Kidney (tissue), 13 donors: ENCODE measurements at regions not wholly inside any gene's neighbourhood (a gene's known extent, or its start where the extent isn't known, plus 50 kb on each side); places are given as distances from the start of the nearest gene placed in this dataset.

Experiments used
- DNase-seq, 5 donors: peaks; one replicate each; pipeline ENCODE4 v3.0.0-alpha.2; 2013 to 2020
- FAIRE-seq: peaks from 2 replicates; lab custom pipeline; 2012; peaks lifted over from hg19 to GRCh38; lab: Jason Lieb, UNC
- H3K27ac ChIP-seq, 2 donors: one replicate each; pipeline ENCODE4 v1.7.0; 2013; ENCODE audit warnings: low read depth in 2 of 2, low read length in 2 of 2, inconsistent platforms in 1 of 2
- H3K27me3 ChIP-seq: one replicate; pipeline ENCODE4 v1.7.1; 2013; ENCODE audit warnings: low read length, inconsistent platforms; ENCODE audit not compliant: control insufficient read depth, insufficient read depth
- H3K36me3 ChIP-seq, 3 donors: one replicate each; pipeline versions ENCODE4 v1.7.0 to v1.7.1; 2013; ENCODE audit warnings: low read length in 3 of 3, control low read depth in 1 of 3, inconsistent platforms in 1 of 3; ENCODE audit not compliant: insufficient read depth in 3 of 3, control insufficient read depth in 2 of 3
- H3K4me1 ChIP-seq, 3 donors: one replicate each; pipeline versions ENCODE4 v1.7.0 to v1.7.1; 2013; ENCODE audit warnings: low read length in 3 of 3, inconsistent platforms in 1 of 3, low read depth in 1 of 3; ENCODE audit not compliant: control insufficient read depth in 2 of 3, insufficient read depth in 2 of 3
- H3K4me3 ChIP-seq, 3 donors: one replicate each; pipeline versions ENCODE4 v1.7.0 to v1.8.1; 2013; ENCODE audit warnings: low read length in 3 of 3, control low read depth in 1 of 3, inconsistent platforms in 1 of 3
- H3K9ac ChIP-seq, 3 donors: one replicate each; pipeline versions ENCODE4 v1.7.0 to v1.7.1; 2013; ENCODE audit warnings: low read length in 3 of 3, control low read depth in 1 of 3, inconsistent platforms in 1 of 3
- H3K9me3 ChIP-seq, 3 donors: one replicate each; pipeline versions ENCODE4 v1.7.0 to v1.7.1; 2013; ENCODE audit warnings: low read length in 3 of 3, control low read depth in 1 of 3, inconsistent platforms in 1 of 3; ENCODE audit not compliant: control insufficient read depth in 2 of 3, insufficient read depth in 1 of 3
- CTCF ChIP-seq: IDR thresholded peaks from 3 replicates; pipeline ENCODE4 v1.5.1; 2012; ENCODE audit warnings: mild to moderate bottlenecking, moderate library complexity, borderline replicate concordance; ENCODE audit not compliant: insufficient read depth; ENCODE audit errors: extremely low read depth
- intact Hi-C: fragments of 100-400 bp; cut with DNase I; formaldehyde crosslinking; loops from one replicate; pipeline ENCODE4 v1.11.1; 2022
- donor health status: control.
- donor health status: control.
- donor health status: control.
- donor health status: control.
- donor health status: control.
- donor health status: DM: yes; HTN: yes; CAD: no.
- donor health status: Normal renal cell carcinoma (clear cell type).

GRCh38 chr7:35982600-35982999, 170.5 kb upstream of the EEPD1 start:
- no peak overlapping the region for H3K9ac ChIP-seq
- no peaks in the 10 kb centered on the region for H3K27me3 ChIP-seq
- no peak for FAIRE-seq
- H3K9me3 ChIP-seq: no peaks in the 10 kb centered on the region
- DNase-seq: peak in 1 of 5 donors; percentile 70
- no peaks in the 10 kb centered on the region for H3K36me3 ChIP-seq
- H3K4me3 ChIP-seq: no peak overlapping the region
- intact Hi-C loops: loop anchor here (5.0 kb wide), 2 partner anchors 310 to 335 kb away; no protein-coding TSS in a partner anchor
- TF ChIP-seq CTCF: no peak
- H3K27ac ChIP-seq: no peak overlapping the region
- peaks cover 0 to 2% (median 0%) of the 10 kb centered on the region in 3 donors for H3K4me1 ChIP-seq

- Histone ChIP-seq H3K27me3 (no peaks in the 10 kb centered on the region), H3K4me3 (no peak overlapping the region), H3K9me3 (no peaks in the 10 kb centered on the region), H3K4me1 (peaks cover 0 to 2% (median 0%) of the 10 kb centered on the region in 3 donors), H3K27ac (no peak overlapping the region), H3K9ac (no peak overlapping the region), H3K36me3 (no peaks in the 10 kb centered on the region)
- no peak for TF ChIP-seq CTCF
- no peak for DNase-seq
- FAIRE-seq: no peak
- intact Hi-C loops: loop anchor here (5.0 kb wide), 2 partner anchors 309 to 334 kb away; no protein-coding TSS in a partner anchor
These were observed 169.4 kb upstream of the EEPD1 start for GRCh38 chr7:35983626-35984025.

- H3K9ac ChIP-seq: no peak overlapping the region
- FAIRE-seq (peak; percentile 25), DNase-seq (peak; percentile 82 to 92 (median 85))
- intact Hi-C loops: no loop called here
- no peak overlapping the region for H3K4me3 ChIP-seq
- H3K36me3 ChIP-seq: no peaks in the 10 kb centered on the region
- H3K9me3 ChIP-seq: no peaks in the 10 kb centered on the region
- no peaks in the 10 kb centered on the region for H3K27me3 ChIP-seq
- TF ChIP-seq CTCF: peak; percentile 96
- no peak overlapping the region for H3K27ac ChIP-seq
- H3K4me1 ChIP-seq: peaks cover 0 to 2% (median 0%) of the 10 kb centered on the region in 3 donors
These were observed 167.8 kb upstream of the EEPD1 start for GRCh38 chr7:35985126-35985754.

GRCh38 chr7:35987016-35987415, 166.0 kb upstream of the EEPD1 start:
- intact Hi-C loops: no loop called here
- no peaks in the 10 kb centered on the region for H3K9me3 ChIP-seq
- H3K27ac ChIP-seq: no peak overlapping the region
- H3K4me1 ChIP-seq: peaks cover 0 to 2% (median 0%) of the 10 kb centered on the region in 3 donors
- no peaks in the 10 kb centered on the region for H3K27me3 ChIP-seq
- FAIRE-seq: no peak
- H3K9ac ChIP-seq: no peak overlapping the region
- H3K4me3 ChIP-seq: no peak overlapping the region
- TF ChIP-seq CTCF: no peak
- no peaks in the 10 kb centered on the region for H3K36me3 ChIP-seq
- DNase-seq: no peak
